A673 (cell line): ENCODE measurements at regions not wholly inside any gene's neighbourhood (a gene's known extent, or its start where the extent isn't known, plus 50 kb on each side); places are given as distances from the start of the nearest gene placed in this dataset.

Experiments used
- BruUV-seq: library from RNA; stranded (reverse); fragments of 400-500 nt; replicated peaks from 2 replicates; lab custom pipeline; 2021; lab: Mats Ljungman, UMichigan
- CTCF ChIA-PET: fragments of 300-600 bp; sonication (Branson Sonifier 250); formaldehyde crosslinking; loops from one replicate; lab custom pipeline; 2022; ENCODE audit warnings: antibody characterized with exemption; lab: Charles Lee
- POLR2A ChIA-PET: fragments of 300-600 bp; sonication (Branson Sonifier 250); formaldehyde crosslinking; loops from one replicate; lab custom pipeline; 2022; ENCODE audit warnings: antibody characterized with exemption; ENCODE audit not compliant: low non-redundant PET; lab: Charles Lee
- DNase-seq: peaks from one replicate; pipeline ENCODE4 v3.0.0-alpha.2; 2015; ENCODE audit warnings: low spot score
- H3K27ac ChIP-seq: fragments of 200-600 bp; sonication (generic); 2 replicates; pipeline ENCODE4 v1.5.1; 2016; ENCODE audit warnings: mixed run types, low read depth, mild to moderate bottlenecking, mixed read lengths, antibody characterized with exemption, low read length; ENCODE audit not compliant: poor library complexity, severe bottlenecking
- H3K27me3 ChIP-seq: fragments of 200-600 bp; sonication (generic); replicated peaks from 2 replicates; pipeline ENCODE4 v1.6.1; 2017; ENCODE audit warnings: mixed run types, low read depth, mild to moderate bottlenecking, mixed read lengths, antibody characterized with exemption, low read length; ENCODE audit not compliant: insufficient read depth, poor library complexity
- H3K36me3 ChIP-seq: fragments of 200-600 bp; sonication (generic); 2 replicates; pipeline ENCODE4 v1.6.1; 2016; ENCODE audit warnings: mixed run types, mild to moderate bottlenecking, mixed read lengths, antibody characterized with exemption, low read length; ENCODE audit not compliant: insufficient read depth, poor library complexity, severe bottlenecking
- H3K4me1 ChIP-seq: fragments of 200-600 bp; sonication (generic); 2 replicates; pipeline ENCODE4 v1.6.1; 2017; ENCODE audit warnings: mixed run types, mild to moderate bottlenecking, mixed read lengths, antibody characterized with exemption, low read length; ENCODE audit not compliant: insufficient read depth, poor library complexity, severe bottlenecking
- H3K4me3 ChIP-seq: fragments of 200-600 bp; sonication (generic); 2 replicates; pipeline ENCODE4 v1.5.1; 2016; ENCODE audit warnings: low read depth, mixed run types, mild to moderate bottlenecking, mixed read lengths, low read length; ENCODE audit not compliant: poor library complexity, severe bottlenecking
- H3K9me3 ChIP-seq: fragments of 200-600 bp; sonication (generic); 2 replicates; pipeline ENCODE4 v1.6.1; 2016; ENCODE audit warnings: mixed run types, low read depth, mild to moderate bottlenecking, mixed read lengths, antibody characterized with exemption, low read length; ENCODE audit not compliant: poor library complexity, severe bottlenecking
- EZH2 ChIP-seq: fragments of 200-600 bp; sonication (generic); IDR thresholded peaks from 2 replicates; pipeline ENCODE4 v1.6.1; 2017; ENCODE audit warnings: borderline replicate concordance, low read depth, mild to moderate bottlenecking, mixed read lengths, antibody characterized with exemption, low read length; ENCODE audit not compliant: poor library complexity, severe bottlenecking
- intact Hi-C: fragments of 100-400 bp; cut with micrococcal nuclease; formaldehyde crosslinking; loops from one replicate; pipeline ENCODE4 v1.10.0; 2022; ENCODE audit not compliant: unreplicated experiment
- TF ChIP-seq, protein P1 (sequence below): fragments of 300-800, 200-600 bp; sonication (generic); conservative IDR thresholded peaks from 2 replicates; pipeline ENCODE4 v1.5.1; 2017; ENCODE audit warnings: low read depth, mild to moderate bottlenecking, antibody characterized with exemption, low read length, moderate library complexity, mixed read lengths

GRCh38 chr20:39452583-39453340 is 490.6 kb downstream of the DHX35 start:
- CTCF ChIA-PET, result no interaction called here
- TF ChIP-seq EZH2, result no peak
- TF ChIP-seq, protein P1, sequence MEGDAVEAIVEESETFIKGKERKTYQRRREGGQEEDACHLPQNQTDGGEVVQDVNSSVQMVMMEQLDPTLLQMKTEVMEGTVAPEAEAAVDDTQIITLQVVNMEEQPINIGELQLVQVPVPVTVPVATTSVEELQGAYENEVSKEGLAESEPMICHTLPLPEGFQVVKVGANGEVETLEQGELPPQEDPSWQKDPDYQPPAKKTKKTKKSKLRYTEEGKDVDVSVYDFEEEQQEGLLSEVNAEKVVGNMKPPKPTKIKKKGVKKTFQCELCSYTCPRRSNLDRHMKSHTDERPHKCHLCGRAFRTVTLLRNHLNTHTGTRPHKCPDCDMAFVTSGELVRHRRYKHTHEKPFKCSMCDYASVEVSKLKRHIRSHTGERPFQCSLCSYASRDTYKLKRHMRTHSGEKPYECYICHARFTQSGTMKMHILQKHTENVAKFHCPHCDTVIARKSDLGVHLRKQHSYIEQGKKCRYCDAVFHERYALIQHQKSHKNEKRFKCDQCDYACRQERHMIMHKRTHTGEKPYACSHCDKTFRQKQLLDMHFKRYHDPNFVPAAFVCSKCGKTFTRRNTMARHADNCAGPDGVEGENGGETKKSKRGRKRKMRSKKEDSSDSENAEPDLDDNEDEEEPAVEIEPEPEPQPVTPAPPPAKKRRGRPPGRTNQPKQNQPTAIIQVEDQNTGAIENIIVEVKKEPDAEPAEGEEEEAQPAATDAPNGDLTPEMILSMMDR, result no peak

DNA sequence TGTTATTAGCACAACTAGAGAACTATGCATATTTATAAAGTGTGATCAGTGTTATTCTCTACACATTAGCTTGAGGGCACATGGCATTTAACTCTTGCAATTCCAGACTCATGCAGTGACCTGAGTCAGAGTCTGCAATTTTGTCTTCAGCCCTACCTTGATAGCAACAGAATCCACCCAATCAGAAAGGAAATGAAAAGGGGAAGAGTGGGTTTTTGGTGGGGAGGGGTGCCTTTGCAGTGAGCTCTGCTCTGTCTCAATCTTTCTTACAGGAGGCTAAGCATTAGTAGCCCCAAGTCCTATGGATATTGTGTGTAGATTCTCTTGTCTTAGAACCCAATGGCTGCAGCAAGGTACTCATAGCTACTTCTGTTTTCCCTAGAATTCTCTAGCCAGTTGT is 489.2 kb downstream of the DHX35 start:
- TF ChIP-seq, protein P1, result no peak
- no peak for TF ChIP-seq EZH2
- Histone ChIP-seq H3K27ac (no peak overlapping the region), H3K4me1 (no peaks in the 10 kb centered on the region), H3K36me3 (no peaks in the 10 kb centered on the region), H3K9me3 (no peaks in the 10 kb centered on the region), H3K4me3 (no peak overlapping the region), H3K27me3 (peaks cover 14% of the 10 kb centered on the region)
- DNase-seq, result no peak
- BruUV-seq, result no TSS peak
- POLR2A ChIA-PET, result no interaction called here
- CTCF ChIA-PET, result no interaction called here
- intact Hi-C loops, result no loop called here

More at GRCh38 chr20:39452583-39453340, 490.6 kb downstream of the DHX35 start:
- H3K4me1 ChIP-seq, result no peaks in the 10 kb centered on the region
- DNase-seq, result no peak
- no peaks in the 10 kb centered on the region for H3K36me3 ChIP-seq
- POLR2A ChIA-PET, result no interaction called here
- peaks cover 14% of the 10 kb centered on the region for H3K27me3 ChIP-seq
- intact Hi-C loops, result no loop called here
- no peaks in the 10 kb centered on the region for H3K9me3 ChIP-seq
- H3K27ac ChIP-seq, result no peak overlapping the region
- BruUV-seq, result no TSS peak
- no peak overlapping the region for H3K4me3 ChIP-seq

GRCh38 chr20:39446397-39446796 is 484.3 kb downstream of the DHX35 start:
- no peak for DNase-seq
- H3K36me3 ChIP-seq, result no peaks in the 10 kb centered on the region
- ChIA-PET CTCF (no interaction called here), POLR2A (no interaction called here)
- intact Hi-C loops, result no loop called here
- TF ChIP-seq EZH2, result no peak
- TF ChIP-seq, protein P1, result no peak
- BruUV-seq, result no TSS peak
- H3K4me1 ChIP-seq, result no peaks in the 10 kb centered on the region
- no peak overlapping the region for H3K4me3 ChIP-seq
- peaks cover 8% of the 10 kb centered on the region for H3K27me3 ChIP-seq
- no peaks in the 10 kb centered on the region for H3K9me3 ChIP-seq
- H3K27ac ChIP-seq, result no peak overlapping the region
